ENCODE measurements at regions not wholly inside any gene's neighbourhood (a gene's known extent, or its start where the extent isn't known, plus 50 kb on each side); places are given as distances from the start of the nearest gene placed in this dataset.

DNA sequence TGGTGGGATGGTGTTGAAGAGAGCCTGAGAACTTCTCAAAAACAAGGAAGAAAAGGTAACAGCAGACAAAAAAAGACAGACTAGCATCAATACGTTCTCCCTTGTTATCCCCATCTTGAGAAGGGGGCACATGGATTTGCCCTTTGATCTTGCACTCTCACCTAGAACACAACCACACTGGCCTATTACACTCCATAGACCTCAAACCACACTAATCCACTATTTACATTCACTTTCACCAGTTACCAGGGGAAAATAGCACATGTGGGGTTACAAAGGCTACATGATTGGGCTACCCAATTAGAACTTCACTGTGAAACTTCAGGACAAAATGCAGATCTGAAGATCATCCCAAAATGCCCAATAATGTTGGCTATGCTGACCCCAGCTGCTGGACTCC, 72.6 kb upstream of the SELENOP start:
- Histone ChIP-seq H3K27me3 (ENCODE audit: control insufficient read depth in 2 of 2, insufficient read depth in 2 of 2, low read length in 2 of 2) (no peaks in the 10 kb centered on the region; a peak in 1 of 5 replicates), H3K27ac (ENCODE audit: extremely low read depth, low read depth, low read length) (no peak overlapping the region), H3K9me1 (ENCODE audit: control insufficient read depth, insufficient read depth, low read length) (no peaks in the 10 kb centered on the region), H3K9me3 (replicated peaks; ENCODE audit: control insufficient read depth, insufficient read depth, low read depth, low read length) (no peaks in the 10 kb centered on the region), H3K4me2 (ENCODE audit: insufficient read depth, low read length) (no peak overlapping the region), H4K20me1 (replicated peaks; ENCODE audit: control insufficient read depth, insufficient read depth, low read length) (no peaks in the 10 kb centered on the region), H3K4me1 (replicated peaks in 1 of 2; ENCODE audit: control insufficient read depth in 2 of 2, insufficient read depth in 2 of 2, low read length in 2 of 2) (no peaks in the 10 kb centered on the region), H3K79me2 (ENCODE audit: control insufficient read depth, insufficient read depth, low read length) (no peaks in the 10 kb centered on the region), H3K36me3 (ENCODE audit: control insufficient read depth, insufficient read depth, low read length) (no peaks in the 10 kb centered on the region), H3K4me3 (no peak overlapping the region), H3K9ac (ENCODE audit: insufficient read depth in 1 of 2, low read depth in 2 of 2, low read length in 2 of 2) (no peak overlapping the region), H2AFZ (ENCODE audit: low read depth, low read length) (no peak overlapping the region)
- in situ Hi-C loops (cut with MboI) (loop anchor here (25.0 kb wide), 1 partner anchor 297 kb away; no protein-coding TSS in a partner anchor), intact Hi-C loops (cut with micrococcal nuclease) (loop anchor here (10.0 kb wide), 3 partner anchors 230 to 880 kb away; partner anchors contain the start of gene GHR)
- ChIA-PET POLR2A (no interaction called here), CTCF (ENCODE audit: low intra/inter-chr PET ratio) (interaction anchor here (0.6 kb wide), 1 partner anchor 1548 kb away, joined by 3 read pairs; no protein-coding TSS in a partner anchor)
- BruUV-seq (replicated peaks) = no TSS peak
- no peak for DNase-seq (ENCODE audit: extremely low read depth in 1 of 4, low spot score in 3 of 4)
- FAIRE-seq = no peak
- 17% methylated on average over 1 of the region's 1 CpG for WGBS (ENCODE audit: insufficient coverage, low coverage, missing lambda C conversion rate)
- ATAC-seq = no peak
- TF ChIP-seq, protein P1, sequence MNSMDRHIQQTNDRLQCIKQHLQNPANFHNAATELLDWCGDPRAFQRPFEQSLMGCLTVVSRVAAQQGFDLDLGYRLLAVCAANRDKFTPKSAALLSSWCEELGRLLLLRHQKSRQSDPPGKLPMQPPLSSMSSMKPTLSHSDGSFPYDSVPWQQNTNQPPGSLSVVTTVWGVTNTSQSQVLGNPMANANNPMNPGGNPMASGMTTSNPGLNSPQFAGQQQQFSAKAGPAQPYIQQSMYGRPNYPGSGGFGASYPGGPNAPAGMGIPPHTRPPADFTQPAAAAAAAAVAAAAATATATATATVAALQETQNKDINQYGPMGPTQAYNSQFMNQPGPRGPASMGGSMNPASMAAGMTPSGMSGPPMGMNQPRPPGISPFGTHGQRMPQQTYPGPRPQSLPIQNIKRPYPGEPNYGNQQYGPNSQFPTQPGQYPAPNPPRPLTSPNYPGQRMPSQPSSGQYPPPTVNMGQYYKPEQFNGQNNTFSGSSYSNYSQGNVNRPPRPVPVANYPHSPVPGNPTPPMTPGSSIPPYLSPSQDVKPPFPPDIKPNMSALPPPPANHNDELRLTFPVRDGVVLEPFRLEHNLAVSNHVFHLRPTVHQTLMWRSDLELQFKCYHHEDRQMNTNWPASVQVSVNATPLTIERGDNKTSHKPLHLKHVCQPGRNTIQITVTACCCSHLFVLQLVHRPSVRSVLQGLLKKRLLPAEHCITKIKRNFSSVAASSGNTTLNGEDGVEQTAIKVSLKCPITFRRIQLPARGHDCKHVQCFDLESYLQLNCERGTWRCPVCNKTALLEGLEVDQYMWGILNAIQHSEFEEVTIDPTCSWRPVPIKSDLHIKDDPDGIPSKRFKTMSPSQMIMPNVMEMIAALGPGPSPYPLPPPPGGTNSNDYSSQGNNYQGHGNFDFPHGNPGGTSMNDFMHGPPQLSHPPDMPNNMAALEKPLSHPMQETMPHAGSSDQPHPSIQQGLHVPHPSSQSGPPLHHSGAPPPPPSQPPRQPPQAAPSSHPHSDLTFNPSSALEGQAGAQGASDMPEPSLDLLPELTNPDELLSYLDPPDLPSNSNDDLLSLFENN (IDR thresholded peaks at IDR 0.05; ENCODE audit: low read depth in 2 of 2, low read length in 2 of 2) = no peak
- TF ChIP-seq ZNF347 (CRISPR knock-in tag; IDR thresholded peaks at IDR 0.05; ENCODE audit: low read depth) = no peak
- TF ChIP-seq, protein P2, sequence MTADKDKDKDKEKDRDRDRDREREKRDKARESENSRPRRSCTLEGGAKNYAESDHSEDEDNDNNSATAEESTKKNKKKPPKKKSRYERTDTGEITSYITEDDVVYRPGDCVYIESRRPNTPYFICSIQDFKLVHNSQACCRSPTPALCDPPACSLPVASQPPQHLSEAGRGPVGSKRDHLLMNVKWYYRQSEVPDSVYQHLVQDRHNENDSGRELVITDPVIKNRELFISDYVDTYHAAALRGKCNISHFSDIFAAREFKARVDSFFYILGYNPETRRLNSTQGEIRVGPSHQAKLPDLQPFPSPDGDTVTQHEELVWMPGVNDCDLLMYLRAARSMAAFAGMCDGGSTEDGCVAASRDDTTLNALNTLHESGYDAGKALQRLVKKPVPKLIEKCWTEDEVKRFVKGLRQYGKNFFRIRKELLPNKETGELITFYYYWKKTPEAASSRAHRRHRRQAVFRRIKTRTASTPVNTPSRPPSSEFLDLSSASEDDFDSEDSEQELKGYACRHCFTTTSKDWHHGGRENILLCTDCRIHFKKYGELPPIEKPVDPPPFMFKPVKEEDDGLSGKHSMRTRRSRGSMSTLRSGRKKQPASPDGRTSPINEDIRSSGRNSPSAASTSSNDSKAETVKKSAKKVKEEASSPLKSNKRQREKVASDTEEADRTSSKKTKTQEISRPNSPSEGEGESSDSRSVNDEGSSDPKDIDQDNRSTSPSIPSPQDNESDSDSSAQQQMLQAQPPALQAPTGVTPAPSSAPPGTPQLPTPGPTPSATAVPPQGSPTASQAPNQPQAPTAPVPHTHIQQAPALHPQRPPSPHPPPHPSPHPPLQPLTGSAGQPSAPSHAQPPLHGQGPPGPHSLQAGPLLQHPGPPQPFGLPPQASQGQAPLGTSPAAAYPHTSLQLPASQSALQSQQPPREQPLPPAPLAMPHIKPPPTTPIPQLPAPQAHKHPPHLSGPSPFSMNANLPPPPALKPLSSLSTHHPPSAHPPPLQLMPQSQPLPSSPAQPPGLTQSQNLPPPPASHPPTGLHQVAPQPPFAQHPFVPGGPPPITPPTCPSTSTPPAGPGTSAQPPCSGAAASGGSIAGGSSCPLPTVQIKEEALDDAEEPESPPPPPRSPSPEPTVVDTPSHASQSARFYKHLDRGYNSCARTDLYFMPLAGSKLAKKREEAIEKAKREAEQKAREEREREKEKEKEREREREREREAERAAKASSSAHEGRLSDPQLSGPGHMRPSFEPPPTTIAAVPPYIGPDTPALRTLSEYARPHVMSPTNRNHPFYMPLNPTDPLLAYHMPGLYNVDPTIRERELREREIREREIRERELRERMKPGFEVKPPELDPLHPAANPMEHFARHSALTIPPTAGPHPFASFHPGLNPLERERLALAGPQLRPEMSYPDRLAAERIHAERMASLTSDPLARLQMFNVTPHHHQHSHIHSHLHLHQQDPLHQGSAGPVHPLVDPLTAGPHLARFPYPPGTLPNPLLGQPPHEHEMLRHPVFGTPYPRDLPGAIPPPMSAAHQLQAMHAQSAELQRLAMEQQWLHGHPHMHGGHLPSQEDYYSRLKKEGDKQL (CRISPR knock-in tag; IDR thresholded peaks at IDR 0.05; ENCODE audit: borderline replicate concordance) = no peak
- TF ChIP-seq XRCC3 (IDR thresholded peaks at IDR 0.05) = no peak

All from K562 (cell line).